GM23338 (cell line): ENCODE measurements at regions not wholly inside any gene's neighbourhood (a gene's known extent, or its start where the extent isn't known, plus 50 kb on each side); places are given as distances from the start of the nearest gene placed in this dataset.
A peak's percentile ranks its signal among the peaks of the same experiment; 100 is the strongest.

ENCODE experiments used
- ATAC-seq: fragments of 200-7000 bp; cut with Tn5 transposase; 3 replicates; pipeline ENCODE4 v1.9.1; 2020
- DNase-seq: peaks from one replicate; pipeline ENCODE4 v3.0.0-alpha.2; 2015; ENCODE audit warnings: low spot score
- H2AFZ ChIP-seq: fragments of 200-600 bp; sonication (generic); 2 replicates; pipeline ENCODE4 v1.8.0; 2016; ENCODE audit warnings: antibody characterized with exemption, mild to moderate bottlenecking, moderate library complexity
- H3F3A ChIP-seq: fragments of 200-600 bp; sonication (generic); replicated peaks from 2 replicates; pipeline ENCODE4 v1.8.0; 2017; ENCODE audit warnings: antibody characterized with exemption, mixed run types, low read depth
- H3K27ac ChIP-seq: fragments of 200-600 bp; sonication (generic); 2 replicates; pipeline ENCODE4 v1.6.1; 2016; ENCODE audit warnings: low read depth
- H3K27me3 ChIP-seq: fragments of 200-600 bp; sonication (generic); 2 replicates; pipeline ENCODE4 v1.8.0; 2016; ENCODE audit warnings: mild to moderate bottlenecking, mixed run types, moderate library complexity; ENCODE audit not compliant: insufficient read depth
- H3K36me3 ChIP-seq: fragments of 200-600 bp; sonication (generic); 2 replicates; pipeline ENCODE4 v1.8.0; 2016; ENCODE audit warnings: mild to moderate bottlenecking; ENCODE audit not compliant: insufficient read depth
- H3K4me1 ChIP-seq: fragments of 200-600 bp; sonication (generic); 2 replicates; pipeline ENCODE4 v1.8.0; 2016; ENCODE audit warnings: mild to moderate bottlenecking, moderate library complexity; ENCODE audit not compliant: insufficient read depth
- H3K4me2 ChIP-seq: fragments of 200-600 bp; sonication (generic); 2 replicates; pipeline ENCODE4 v1.7.1; 2017; ENCODE audit warnings: mixed run types
- H3K4me3 ChIP-seq: fragments of 200-600 bp; sonication (generic); 2 replicates; pipeline ENCODE4 v1.6.1; 2016; ENCODE audit warnings: mixed run types
- H3K79me2 ChIP-seq: fragments of 200-600 bp; sonication (generic); replicated peaks from 2 replicates; pipeline ENCODE4 v1.8.0; 2017; ENCODE audit warnings: mild to moderate bottlenecking; ENCODE audit not compliant: insufficient read depth
- H3K9me2 ChIP-seq: fragments of 200-600 bp; sonication (generic); 2 replicates; pipeline ENCODE4 v1.8.0; 2017; ENCODE audit not compliant: insufficient read depth
- H4K20me1 ChIP-seq: fragments of 200-600 bp; sonication (generic); replicated peaks from 2 replicates; pipeline ENCODE4 v1.8.0; 2017; ENCODE audit warnings: mild to moderate bottlenecking; ENCODE audit not compliant: insufficient read depth
- H3K27ac Mint-ChIP-seq: 2 replicates; pipeline ENCODE4 v1.8.0; 2020; ENCODE audit warnings: inconsistent platforms, mild to moderate bottlenecking, moderate library complexity, mixed read lengths
- H3K27me3 Mint-ChIP-seq: 3 replicates; pipeline ENCODE4 v1.8.0; 2022; ENCODE audit warnings: low read depth, mild to moderate bottlenecking, moderate library complexity, mixed read lengths, inconsistent platforms; ENCODE audit not compliant: insufficient read depth, poor library complexity
- H3K36me3 Mint-ChIP-seq: 3 replicates; pipeline ENCODE4 v1.8.0; 2021; ENCODE audit warnings: low read depth, mild to moderate bottlenecking, inconsistent platforms, moderate library complexity, mixed read lengths
- H3K4me1 Mint-ChIP-seq: 3 replicates; pipeline ENCODE4 v1.8.0; 2020; ENCODE audit warnings: mild to moderate bottlenecking, inconsistent platforms, mixed read lengths
- H3K4me3 Mint-ChIP-seq: 3 replicates; pipeline ENCODE4 v1.8.0; 2021; ENCODE audit warnings: moderate library complexity, mild to moderate bottlenecking, inconsistent platforms, mixed read lengths
- H3K9me3 Mint-ChIP-seq: 3 replicates; pipeline ENCODE4 v1.8.0; 2020; ENCODE audit warnings: moderate library complexity, mild to moderate bottlenecking, inconsistent platforms, mixed read lengths
- CREB1 ChIP-seq: fragments of 250-450 bp; sonication (Bioruptor Pico); IDR thresholded peaks from 2 replicates; pipeline ENCODE4 v1.5.0; 2020; ENCODE audit warnings: low read depth, mild to moderate bottlenecking, moderate library complexity
- EZH2 ChIP-seq: fragments of 200-600 bp; sonication (generic); IDR thresholded peaks from one replicate; pipeline ENCODE4 v1.8.0; 2017; ENCODE audit warnings: antibody characterized with exemption, mild to moderate bottlenecking, low read depth; ENCODE audit not compliant: unreplicated experiment
- EZH2phosphoT487 ChIP-seq: fragments of 200-600 bp; sonication (generic); IDR thresholded peaks from one replicate; pipeline ENCODE4 v1.8.1; 2018; ENCODE audit warnings: antibody characterized with exemption; ENCODE audit not compliant: unreplicated experiment
- JUNB ChIP-seq: IDR thresholded peaks from one replicate; pipeline ENCODE4 v1.6.1; 2016; ENCODE audit warnings: antibody characterized with exemption; ENCODE audit not compliant: unreplicated experiment
- NANOG ChIP-seq: IDR thresholded peaks from 2 replicates; pipeline ENCODE4 v1.6.1; 2016; ENCODE audit warnings: antibody characterized with exemption, borderline replicate concordance
- POLR2AphosphoS5 ChIP-seq: IDR thresholded peaks from 2 replicates; pipeline ENCODE4 v1.6.1; 2016; ENCODE audit warnings: antibody characterized with exemption, low read depth
- STAT1 ChIP-seq: IDR thresholded peaks from one replicate; pipeline ENCODE4 v1.6.1; 2016; ENCODE audit warnings: antibody characterized with exemption; ENCODE audit not compliant: unreplicated experiment
- ZNF114 ChIP-seq: fragments of 250-450 bp; sonication (Bioruptor Pico); IDR thresholded peaks from 2 replicates; pipeline ENCODE4 v1.5.0; 2020; ENCODE audit warnings: mild to moderate bottlenecking, moderate library complexity
- ZNF331 ChIP-seq: fragments of 250-450 bp; sonication (Bioruptor Pico); IDR thresholded peaks from 2 replicates; pipeline ENCODE4 v1.5.0; 2020; ENCODE audit warnings: low read depth, mild to moderate bottlenecking, moderate library complexity
- TF ChIP-seq, protein P1 (sequence below), 2 experiments: fragments of 200-600 bp in 1 of 2; sonication (generic) in 1 of 2; conservative IDR thresholded peaks; 2 replicates each; pipeline versions ENCODE4 v1.5.1 to v1.6.1; 2016 to 2017; ENCODE audit warnings: antibody characterized with exemption in 2 of 2, low read depth in 2 of 2, mild to moderate bottlenecking in 2 of 2, moderate library complexity in 1 of 2
- TF ChIP-seq, protein P2 (sequence below): IDR thresholded peaks from 2 replicates; pipeline ENCODE4 v1.6.1; 2016; ENCODE audit warnings: antibody characterized with exemption
- TF ChIP-seq, protein P3 (sequence below): IDR thresholded peaks from one replicate; pipeline ENCODE4 v1.6.1; 2018; ENCODE audit warnings: antibody characterized with exemption; ENCODE audit not compliant: unreplicated experiment
- TF ChIP-seq, protein P4 (sequence below): fragments of 250-450 bp; sonication (Bioruptor Pico); IDR thresholded peaks from 2 replicates; pipeline ENCODE4 v1.5.0; 2020; ENCODE audit warnings: mild to moderate bottlenecking, moderate library complexity

DNA sequence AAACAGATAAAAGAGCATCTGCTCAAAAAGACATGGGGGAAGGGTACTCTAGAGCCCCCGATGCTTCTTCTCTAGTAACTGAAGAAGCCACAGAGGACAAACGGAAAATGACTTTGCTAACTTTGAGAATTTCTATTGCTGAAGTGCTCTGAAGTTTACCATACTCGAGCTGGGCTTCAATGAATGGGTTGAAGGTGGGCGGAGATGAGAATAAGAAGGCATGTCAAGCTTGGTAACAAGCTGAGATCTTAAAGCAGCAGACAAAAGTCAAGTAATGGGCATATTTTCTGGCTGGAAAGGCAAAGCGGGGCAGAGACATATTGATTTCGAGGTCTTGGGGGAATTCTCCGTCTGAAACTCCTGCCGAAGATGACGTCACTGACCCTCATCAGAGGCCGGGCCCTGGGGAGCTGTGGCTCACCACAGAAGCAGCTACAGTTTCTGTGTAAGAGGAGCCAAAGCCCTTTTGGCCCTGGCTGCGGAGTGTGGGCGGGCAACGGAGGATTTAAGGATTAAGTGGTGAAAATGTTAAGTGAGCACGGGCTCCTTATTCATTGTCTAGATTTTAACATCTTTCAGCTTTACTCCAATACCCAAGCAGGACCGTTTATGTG, 115.8 kb upstream of the SLIT3 start:
- peaks cover 10% of the 10 kb centered on the region for H3K9me2 ChIP-seq
- H3K27ac ChIP-seq, result no peak overlapping the region
- Mint-ChIP-seq H3K27ac (no peak overlapping the region), H3K4me1 (peaks cover 8% of the 10 kb centered on the region; the same call in 1 of the 3 replicates), H3K4me3 (no peak overlapping the region), H3K27me3 (peaks cover 4% of the 10 kb centered on the region), H3K9me3 (no peaks in the 10 kb centered on the region), H3K36me3 (no peaks in the 10 kb centered on the region)
- H2AFZ ChIP-seq, result 0 out of 2 replicates have a peak overlapping the region, but pooled peaks have one; percentile 43
- DNase-seq (no peak), ATAC-seq (no peak)
- H3K79me2 ChIP-seq, result no peaks in the 10 kb centered on the region
- no peaks in the 10 kb centered on the region for H3F3A ChIP-seq
- no peak overlapping the region for H3K4me2 ChIP-seq
- TF ChIP-seq, protein P1, sequence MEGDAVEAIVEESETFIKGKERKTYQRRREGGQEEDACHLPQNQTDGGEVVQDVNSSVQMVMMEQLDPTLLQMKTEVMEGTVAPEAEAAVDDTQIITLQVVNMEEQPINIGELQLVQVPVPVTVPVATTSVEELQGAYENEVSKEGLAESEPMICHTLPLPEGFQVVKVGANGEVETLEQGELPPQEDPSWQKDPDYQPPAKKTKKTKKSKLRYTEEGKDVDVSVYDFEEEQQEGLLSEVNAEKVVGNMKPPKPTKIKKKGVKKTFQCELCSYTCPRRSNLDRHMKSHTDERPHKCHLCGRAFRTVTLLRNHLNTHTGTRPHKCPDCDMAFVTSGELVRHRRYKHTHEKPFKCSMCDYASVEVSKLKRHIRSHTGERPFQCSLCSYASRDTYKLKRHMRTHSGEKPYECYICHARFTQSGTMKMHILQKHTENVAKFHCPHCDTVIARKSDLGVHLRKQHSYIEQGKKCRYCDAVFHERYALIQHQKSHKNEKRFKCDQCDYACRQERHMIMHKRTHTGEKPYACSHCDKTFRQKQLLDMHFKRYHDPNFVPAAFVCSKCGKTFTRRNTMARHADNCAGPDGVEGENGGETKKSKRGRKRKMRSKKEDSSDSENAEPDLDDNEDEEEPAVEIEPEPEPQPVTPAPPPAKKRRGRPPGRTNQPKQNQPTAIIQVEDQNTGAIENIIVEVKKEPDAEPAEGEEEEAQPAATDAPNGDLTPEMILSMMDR (conservative IDR thresholded peaks at IDR 0.05; ENCODE audit: low read depth in 2 of 2), result no peak
- no peak for TF ChIP-seq ZNF331 (CRISPR knock-in tag)
- TF ChIP-seq, protein P2, sequence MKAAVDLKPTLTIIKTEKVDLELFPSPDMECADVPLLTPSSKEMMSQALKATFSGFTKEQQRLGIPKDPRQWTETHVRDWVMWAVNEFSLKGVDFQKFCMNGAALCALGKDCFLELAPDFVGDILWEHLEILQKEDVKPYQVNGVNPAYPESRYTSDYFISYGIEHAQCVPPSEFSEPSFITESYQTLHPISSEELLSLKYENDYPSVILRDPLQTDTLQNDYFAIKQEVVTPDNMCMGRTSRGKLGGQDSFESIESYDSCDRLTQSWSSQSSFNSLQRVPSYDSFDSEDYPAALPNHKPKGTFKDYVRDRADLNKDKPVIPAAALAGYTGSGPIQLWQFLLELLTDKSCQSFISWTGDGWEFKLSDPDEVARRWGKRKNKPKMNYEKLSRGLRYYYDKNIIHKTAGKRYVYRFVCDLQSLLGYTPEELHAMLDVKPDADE, result no peak
- TF ChIP-seq POLR2AphosphoS5, result no peak
- no peak for TF ChIP-seq EZH2
- TF ChIP-seq, protein P3, sequence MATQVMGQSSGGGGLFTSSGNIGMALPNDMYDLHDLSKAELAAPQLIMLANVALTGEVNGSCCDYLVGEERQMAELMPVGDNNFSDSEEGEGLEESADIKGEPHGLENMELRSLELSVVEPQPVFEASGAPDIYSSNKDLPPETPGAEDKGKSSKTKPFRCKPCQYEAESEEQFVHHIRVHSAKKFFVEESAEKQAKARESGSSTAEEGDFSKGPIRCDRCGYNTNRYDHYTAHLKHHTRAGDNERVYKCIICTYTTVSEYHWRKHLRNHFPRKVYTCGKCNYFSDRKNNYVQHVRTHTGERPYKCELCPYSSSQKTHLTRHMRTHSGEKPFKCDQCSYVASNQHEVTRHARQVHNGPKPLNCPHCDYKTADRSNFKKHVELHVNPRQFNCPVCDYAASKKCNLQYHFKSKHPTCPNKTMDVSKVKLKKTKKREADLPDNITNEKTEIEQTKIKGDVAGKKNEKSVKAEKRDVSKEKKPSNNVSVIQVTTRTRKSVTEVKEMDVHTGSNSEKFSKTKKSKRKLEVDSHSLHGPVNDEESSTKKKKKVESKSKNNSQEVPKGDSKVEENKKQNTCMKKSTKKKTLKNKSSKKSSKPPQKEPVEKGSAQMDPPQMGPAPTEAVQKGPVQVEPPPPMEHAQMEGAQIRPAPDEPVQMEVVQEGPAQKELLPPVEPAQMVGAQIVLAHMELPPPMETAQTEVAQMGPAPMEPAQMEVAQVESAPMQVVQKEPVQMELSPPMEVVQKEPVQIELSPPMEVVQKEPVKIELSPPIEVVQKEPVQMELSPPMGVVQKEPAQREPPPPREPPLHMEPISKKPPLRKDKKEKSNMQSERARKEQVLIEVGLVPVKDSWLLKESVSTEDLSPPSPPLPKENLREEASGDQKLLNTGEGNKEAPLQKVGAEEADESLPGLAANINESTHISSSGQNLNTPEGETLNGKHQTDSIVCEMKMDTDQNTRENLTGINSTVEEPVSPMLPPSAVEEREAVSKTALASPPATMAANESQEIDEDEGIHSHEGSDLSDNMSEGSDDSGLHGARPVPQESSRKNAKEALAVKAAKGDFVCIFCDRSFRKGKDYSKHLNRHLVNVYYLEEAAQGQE, result no peak
- no peak for TF ChIP-seq CREB1 (CRISPR knock-in tag)
- TF ChIP-seq STAT1, result no peak
- TF ChIP-seq, protein P4, sequence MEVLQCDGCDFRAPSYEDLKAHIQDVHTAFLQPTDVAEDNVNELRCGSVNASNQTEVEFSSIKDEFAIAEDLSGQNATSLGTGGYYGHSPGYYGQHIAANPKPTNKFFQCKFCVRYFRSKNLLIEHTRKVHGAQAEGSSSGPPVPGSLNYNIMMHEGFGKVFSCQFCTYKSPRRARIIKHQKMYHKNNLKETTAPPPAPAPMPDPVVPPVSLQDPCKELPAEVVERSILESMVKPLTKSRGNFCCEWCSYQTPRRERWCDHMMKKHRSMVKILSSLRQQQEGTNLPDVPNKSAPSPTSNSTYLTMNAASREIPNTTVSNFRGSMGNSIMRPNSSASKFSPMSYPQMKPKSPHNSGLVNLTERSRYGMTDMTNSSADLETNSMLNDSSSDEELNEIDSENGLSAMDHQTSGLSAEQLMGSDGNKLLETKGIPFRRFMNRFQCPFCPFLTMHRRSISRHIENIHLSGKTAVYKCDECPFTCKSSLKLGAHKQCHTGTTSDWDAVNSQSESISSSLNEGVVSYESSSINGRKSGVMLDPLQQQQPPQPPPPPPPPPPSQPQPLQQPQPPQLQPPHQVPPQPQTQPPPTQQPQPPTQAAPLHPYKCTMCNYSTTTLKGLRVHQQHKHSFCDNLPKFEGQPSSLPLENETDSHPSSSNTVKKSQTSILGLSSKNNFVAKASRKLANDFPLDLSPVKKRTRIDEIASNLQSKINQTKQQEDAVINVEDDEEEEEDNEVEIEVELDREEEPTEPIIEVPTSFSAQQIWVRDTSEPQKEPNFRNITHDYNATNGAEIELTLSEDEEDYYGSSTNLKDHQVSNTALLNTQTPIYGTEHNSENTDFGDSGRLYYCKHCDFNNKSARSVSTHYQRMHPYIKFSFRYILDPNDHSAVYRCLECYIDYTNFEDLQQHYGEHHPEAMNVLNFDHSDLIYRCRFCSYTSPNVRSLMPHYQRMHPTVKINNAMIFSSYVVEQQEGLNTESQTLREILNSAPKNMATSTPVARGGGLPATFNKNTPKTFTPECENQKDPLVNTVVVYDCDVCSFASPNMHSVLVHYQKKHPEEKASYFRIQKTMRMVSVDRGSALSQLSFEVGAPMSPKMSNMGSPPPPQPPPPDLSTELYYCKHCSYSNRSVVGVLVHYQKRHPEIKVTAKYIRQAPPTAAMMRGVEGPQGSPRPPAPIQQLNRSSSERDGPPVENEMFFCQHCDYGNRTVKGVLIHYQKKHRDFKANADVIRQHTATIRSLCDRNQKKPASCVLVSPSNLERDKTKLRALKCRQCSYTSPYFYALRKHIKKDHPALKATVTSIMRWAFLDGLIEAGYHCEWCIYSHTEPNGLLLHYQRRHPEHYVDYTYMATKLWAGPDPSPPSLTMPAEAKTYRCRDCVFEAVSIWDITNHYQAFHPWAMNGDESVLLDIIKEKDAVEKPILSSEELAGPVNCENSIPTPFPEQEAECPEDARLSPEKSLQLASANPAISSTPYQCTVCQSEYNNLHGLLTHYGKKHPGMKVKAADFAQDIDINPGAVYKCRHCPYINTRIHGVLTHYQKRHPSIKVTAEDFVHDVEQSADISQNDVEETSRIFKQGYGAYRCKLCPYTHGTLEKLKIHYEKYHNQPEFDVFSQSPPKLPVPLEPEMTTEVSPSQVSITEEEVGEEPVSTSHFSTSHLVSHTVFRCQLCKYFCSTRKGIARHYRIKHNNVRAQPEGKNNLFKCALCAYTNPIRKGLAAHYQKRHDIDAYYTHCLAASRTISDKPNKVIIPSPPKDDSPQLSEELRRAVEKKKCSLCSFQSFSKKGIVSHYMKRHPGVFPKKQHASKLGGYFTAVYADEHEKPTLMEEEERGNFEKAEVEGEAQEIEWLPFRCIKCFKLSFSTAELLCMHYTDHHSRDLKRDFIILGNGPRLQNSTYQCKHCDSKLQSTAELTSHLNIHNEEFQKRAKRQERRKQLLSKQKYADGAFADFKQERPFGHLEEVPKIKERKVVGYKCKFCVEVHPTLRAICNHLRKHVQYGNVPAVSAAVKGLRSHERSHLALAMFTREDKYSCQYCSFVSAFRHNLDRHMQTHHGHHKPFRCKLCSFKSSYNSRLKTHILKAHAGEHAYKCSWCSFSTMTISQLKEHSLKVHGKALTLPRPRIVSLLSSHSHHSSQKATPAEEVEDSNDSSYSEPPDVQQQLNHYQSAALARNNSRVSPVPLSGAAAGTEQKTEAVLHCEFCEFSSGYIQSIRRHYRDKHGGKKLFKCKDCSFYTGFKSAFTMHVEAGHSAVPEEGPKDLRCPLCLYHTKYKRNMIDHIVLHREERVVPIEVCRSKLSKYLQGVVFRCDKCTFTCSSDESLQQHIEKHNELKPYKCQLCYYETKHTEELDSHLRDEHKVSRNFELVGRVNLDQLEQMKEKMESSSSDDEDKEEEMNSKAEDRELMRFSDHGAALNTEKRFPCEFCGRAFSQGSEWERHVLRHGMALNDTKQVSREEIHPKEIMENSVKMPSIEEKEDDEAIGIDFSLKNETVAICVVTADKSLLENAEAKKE (CRISPR knock-in tag), result no peak
- no peak for TF ChIP-seq ZNF114 (CRISPR knock-in tag)
- no peak for TF ChIP-seq EZH2phosphoT487
- no peak for TF ChIP-seq JUNB
- no peak for TF ChIP-seq NANOG
- H3K4me3 ChIP-seq, result no peak overlapping the region
- no peaks in the 10 kb centered on the region for H3K27me3 ChIP-seq
- H3K36me3 ChIP-seq, result no peaks in the 10 kb centered on the region
- H4K20me1 ChIP-seq, result no peaks in the 10 kb centered on the region
- no peaks in the 10 kb centered on the region for H3K4me1 ChIP-seq
